HEK293T (cell line): ENCODE measurements at regions not wholly inside any gene's neighbourhood (a gene's known extent, or its start where the extent isn't known, plus 50 kb on each side); places are given as distances from the start of the nearest gene placed in this dataset.
"Not testable (repeated sequence)": the region's sequence is repeated elsewhere in the genome, so short reads cannot be mapped to it uniquely, and the experiment has no call there.

Experiments used
- CTCF ChIA-PET: fragments of 350-600 bp; formaldehyde crosslinking; extraction: SDS; loops from one replicate; lab custom pipeline; 2021; ENCODE audit warnings: antibody characterized with exemption, inconsistent platforms; lab: Yijun Ruan, JAX
- POLR2A ChIA-PET: fragments of 350-600 bp; formaldehyde crosslinking; extraction: SDS; loops from one replicate; lab custom pipeline; 2020; ENCODE audit warnings: antibody characterized with exemption, inconsistent platforms; lab: Yijun Ruan, JAX
- DNase-seq: peaks from one replicate; pipeline ENCODE4 v3.0.0; 2012; ENCODE audit warnings: mixed read lengths; ENCODE audit errors: extremely low spot score
- ARNT ChIP-seq: fragments of 450-650 bp; IDR thresholded peaks from 2 replicates; pipeline ENCODE4 v1.6.1; 2017; ENCODE audit warnings: mild to moderate bottlenecking
- BHLHE40 ChIP-seq: fragments of 450-650 bp; IDR thresholded peaks from 2 replicates; pipeline ENCODE4 v1.6.1; 2016; ENCODE audit warnings: mild to moderate bottlenecking, moderate library complexity, borderline replicate concordance
- CTBP1 ChIP-seq: fragments of 450-650 bp; IDR thresholded peaks from 2 replicates; pipeline ENCODE4 v1.6.1; 2016; ENCODE audit warnings: borderline replicate concordance
- ELF4 ChIP-seq: fragments of 450-650 bp; IDR thresholded peaks from 2 replicates; pipeline ENCODE4 v1.6.1; 2017; ENCODE audit warnings: antibody characterized with exemption
- FOXA1 ChIP-seq: fragments of 450-650 bp; IDR thresholded peaks from 2 replicates; pipeline ENCODE4 v1.6.1; 2016; ENCODE audit warnings: mild to moderate bottlenecking
- FOXK2 ChIP-seq: fragments of 450-650 bp; IDR thresholded peaks from 2 replicates; pipeline ENCODE4 v1.6.1; 2016; ENCODE audit warnings: mild to moderate bottlenecking
- FOXM1 ChIP-seq: fragments of 450-650 bp; IDR thresholded peaks from 2 replicates; pipeline ENCODE4 v1.6.1; 2017; ENCODE audit warnings: mild to moderate bottlenecking, borderline replicate concordance
- HDGF ChIP-seq: fragments of 450-650 bp; IDR thresholded peaks from 2 replicates; pipeline ENCODE4 v1.6.1; 2017; ENCODE audit warnings: antibody characterized with exemption, borderline replicate concordance
- L3MBTL2 ChIP-seq: fragments of 450-650 bp; conservative IDR thresholded peaks from 2 replicates; pipeline ENCODE4 v1.6.1; 2016; ENCODE audit warnings: mild to moderate bottlenecking
- LEF1 ChIP-seq: fragments of 450-650 bp; IDR thresholded peaks from 2 replicates; pipeline ENCODE4 v1.6.1; 2017; ENCODE audit warnings: mild to moderate bottlenecking, borderline replicate concordance
- NFRKB ChIP-seq: fragments of 450-650 bp; IDR thresholded peaks from 2 replicates; pipeline ENCODE4 v1.6.1; 2016; ENCODE audit warnings: mild to moderate bottlenecking, moderate library complexity
- SP1 ChIP-seq: fragments of 450-650 bp; IDR thresholded peaks from 2 replicates; pipeline ENCODE4 v1.6.1; 2017
- SUZ12 ChIP-seq: fragments of 450-650 bp; IDR thresholded peaks from 2 replicates; pipeline ENCODE4 v1.6.1; 2016; ENCODE audit warnings: mild to moderate bottlenecking
- TARDBP ChIP-seq: fragments of 450-650 bp; IDR thresholded peaks from 2 replicates; pipeline ENCODE4 v1.6.1; 2016
- ZNF384 ChIP-seq: fragments of 450-650 bp; IDR thresholded peaks from 2 replicates; pipeline ENCODE4 v1.6.1; 2016
- TF ChIP-seq, protein P1 (sequence below): fragments of 450-650 bp; IDR thresholded peaks from 2 replicates; pipeline ENCODE4 v1.6.1; 2016

DNA sequence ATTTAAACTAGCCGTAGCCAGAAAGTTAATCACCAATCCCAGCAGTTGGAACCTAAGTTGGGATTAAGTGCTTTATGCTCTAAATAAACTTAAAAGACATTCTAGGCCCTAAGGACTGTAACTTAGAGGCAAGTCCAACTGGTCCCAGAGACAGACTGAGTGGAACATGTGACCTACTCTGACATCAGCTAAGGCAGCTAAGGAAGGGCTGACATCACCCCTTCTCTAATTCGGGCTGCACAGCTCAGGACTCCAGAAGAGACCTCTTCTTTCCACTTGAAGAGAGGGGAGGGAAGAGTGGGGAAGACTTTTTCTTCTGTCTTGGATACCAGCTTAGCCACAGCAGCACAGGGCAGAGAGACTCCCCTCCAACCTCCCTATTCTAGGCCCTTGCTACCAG lies 565.2 kb downstream of the CDH8 start:
- CTCF ChIA-PET, result no interaction called here
- POLR2A ChIA-PET, result no interaction called here
- no peak for TF ChIP-seq CTBP1
- no peak for TF ChIP-seq SP1
- no peak for TF ChIP-seq FOXK2
- no peak for TF ChIP-seq LEF1
- TF ChIP-seq L3MBTL2, result no peak
- no peak for TF ChIP-seq HDGF
- no peak for TF ChIP-seq TARDBP
- TF ChIP-seq NFRKB, result no peak
- TF ChIP-seq ELF4, result no peak
- TF ChIP-seq ARNT, result no peak
- no peak for TF ChIP-seq ZNF384
- no peak for TF ChIP-seq FOXM1
- no peak for TF ChIP-seq SUZ12
- TF ChIP-seq, protein P1, sequence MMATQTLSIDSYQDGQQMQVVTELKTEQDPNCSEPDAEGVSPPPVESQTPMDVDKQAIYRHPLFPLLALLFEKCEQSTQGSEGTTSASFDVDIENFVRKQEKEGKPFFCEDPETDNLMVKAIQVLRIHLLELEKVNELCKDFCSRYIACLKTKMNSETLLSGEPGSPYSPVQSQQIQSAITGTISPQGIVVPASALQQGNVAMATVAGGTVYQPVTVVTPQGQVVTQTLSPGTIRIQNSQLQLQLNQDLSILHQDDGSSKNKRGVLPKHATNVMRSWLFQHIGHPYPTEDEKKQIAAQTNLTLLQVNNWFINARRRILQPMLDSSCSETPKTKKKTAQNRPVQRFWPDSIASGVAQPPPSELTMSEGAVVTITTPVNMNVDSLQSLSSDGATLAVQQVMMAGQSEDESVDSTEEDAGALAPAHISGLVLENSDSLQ, result no peak
- no peak for TF ChIP-seq BHLHE40
- no peak for TF ChIP-seq FOXA1
- DNase-seq, result no peak

DNA sequence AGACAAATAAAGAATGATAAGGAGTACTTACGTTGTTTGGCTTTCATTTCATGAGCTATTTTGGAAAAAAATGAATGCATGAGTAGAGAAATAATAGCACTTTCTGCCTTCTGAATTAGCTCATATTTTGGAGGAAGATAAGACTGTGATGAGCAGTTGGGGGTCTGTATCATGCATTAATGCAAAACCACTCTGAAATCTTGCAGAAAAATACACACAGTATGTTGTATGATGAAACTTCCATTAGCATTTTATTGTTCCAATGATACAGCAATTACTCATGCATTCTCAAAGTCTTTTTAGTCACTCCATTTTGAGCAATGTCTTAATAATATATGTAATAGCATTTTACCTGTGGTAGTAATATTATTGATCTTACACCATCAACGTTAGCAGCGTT lies 571.0 kb downstream of the CDH8 start:
- TF ChIP-seq FOXK2 (no peak), LEF1 (no peak), ELF4 (no peak), CTBP1 (no peak), BHLHE40 (no peak), HDGF (no peak), SUZ12 (no peak), FOXM1 (no peak), L3MBTL2 (no peak), SP1 (no peak), NFRKB (no peak), ARNT (no peak), TARDBP (no peak), ZNF384 (no peak), FOXA1 (no peak)
- TF ChIP-seq, protein P1, result no peak

DNA sequence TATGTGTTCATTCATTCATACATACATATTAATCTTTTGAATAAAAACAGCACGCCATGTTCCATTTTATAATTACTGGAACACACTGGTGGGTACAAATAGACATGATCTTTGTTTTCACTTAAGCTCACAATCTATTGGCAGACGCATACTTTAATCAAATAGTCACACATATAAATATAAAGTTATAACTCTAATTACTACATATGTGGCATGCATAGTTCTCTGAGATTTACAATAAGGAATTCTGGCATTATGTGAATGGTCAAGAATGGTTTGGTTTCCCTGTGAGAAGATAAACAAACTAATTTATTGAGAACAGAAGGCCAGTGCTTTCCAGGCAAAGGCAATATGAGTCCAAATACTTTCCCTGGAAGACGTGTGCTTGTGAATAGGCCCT lies 576.2 kb downstream of the CDH8 start:
- DNase-seq, result no peak
- ChIA-PET CTCF (no interaction called here), POLR2A (no interaction called here)
- TF ChIP-seq BHLHE40 (no peak), CTBP1 (no peak), SP1 (no peak), FOXM1 (no peak), SUZ12 (no peak), TARDBP (no peak), NFRKB (no peak), ELF4 (no peak), L3MBTL2 (no peak)
- TF ChIP-seq, protein P1, result no peak

More for the DNA sequence above, 571.0 kb downstream of the CDH8 start:
- DNase-seq, result no peak
- ChIA-PET CTCF (no interaction called here), POLR2A (no interaction called here)

DNA sequence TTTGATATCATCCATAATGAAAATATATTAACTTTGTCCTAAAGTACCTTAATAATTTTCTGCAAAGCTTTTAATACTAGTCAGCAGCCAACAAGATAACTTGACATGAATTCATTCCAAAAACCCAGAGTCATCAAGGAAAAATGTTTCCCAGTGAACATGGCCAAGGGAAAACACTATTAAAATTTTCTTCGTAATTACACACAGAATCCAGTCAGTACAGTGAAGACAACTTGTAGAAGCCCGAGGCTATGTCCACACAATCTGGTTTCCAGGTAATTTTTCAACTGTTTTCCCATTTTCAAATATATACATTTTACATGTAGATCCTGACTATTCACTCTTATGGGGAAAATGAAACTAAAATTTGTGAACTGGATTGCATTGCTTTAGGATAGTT lies 600.9 kb downstream of the CDH8 start:
- DNase-seq, result no peak
- ChIA-PET POLR2A (no interaction called here), CTCF (no interaction called here)
- TF ChIP-seq NFRKB, result no peak
- TF ChIP-seq LEF1, result no peak

DNA sequence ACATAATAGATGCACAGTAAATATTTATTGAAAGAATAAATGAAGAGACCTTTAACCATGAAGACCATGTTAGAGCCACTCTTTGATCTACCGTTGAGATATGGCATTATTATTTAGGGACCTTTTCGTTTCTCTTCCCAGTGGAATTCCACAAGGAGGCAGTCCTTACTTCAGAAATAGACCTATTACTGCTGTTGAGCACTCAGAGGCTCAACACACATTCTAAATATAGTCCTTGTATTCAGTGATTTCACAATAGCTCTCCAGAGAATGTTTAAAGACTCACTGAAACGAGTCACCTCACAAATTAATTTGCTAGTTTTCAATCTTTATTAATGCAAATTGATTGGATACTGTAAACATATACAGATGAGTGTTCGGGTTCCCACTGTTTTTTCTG lies 603.8 kb downstream of the CDH8 start:
- ChIA-PET POLR2A (no interaction called here), CTCF (no interaction called here)
- no peak for DNase-seq
- TF ChIP-seq BHLHE40 (no peak), FOXK2 (no peak), LEF1 (no peak), NFRKB (no peak), FOXA1 (no peak), ELF4 (no peak)
- TF ChIP-seq, protein P1, result no peak

DNA sequence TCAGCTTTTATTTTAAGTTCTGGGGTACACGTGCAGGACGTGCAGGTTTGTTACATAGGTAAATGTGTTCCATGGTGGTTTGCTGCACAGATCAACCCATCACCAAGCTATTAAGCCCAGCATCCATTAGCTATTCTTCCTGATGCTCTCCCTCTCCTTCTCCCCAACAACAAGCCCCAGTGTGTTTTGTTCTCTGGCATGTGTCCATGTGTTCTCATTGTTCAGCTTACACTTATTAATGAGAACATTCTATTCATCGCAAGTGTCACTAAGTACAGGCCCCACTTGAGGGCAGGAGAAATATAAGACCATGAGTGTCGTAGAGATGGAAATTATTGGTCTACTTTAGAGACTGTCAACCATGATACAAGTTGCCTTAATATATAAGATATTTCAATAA lies 615.1 kb downstream of the CDH8 start:
- POLR2A ChIA-PET, result no interaction called here
- no peak for TF ChIP-seq ARNT
- CTCF ChIA-PET, result no interaction called here
- DNase-seq, result no peak

DNA sequence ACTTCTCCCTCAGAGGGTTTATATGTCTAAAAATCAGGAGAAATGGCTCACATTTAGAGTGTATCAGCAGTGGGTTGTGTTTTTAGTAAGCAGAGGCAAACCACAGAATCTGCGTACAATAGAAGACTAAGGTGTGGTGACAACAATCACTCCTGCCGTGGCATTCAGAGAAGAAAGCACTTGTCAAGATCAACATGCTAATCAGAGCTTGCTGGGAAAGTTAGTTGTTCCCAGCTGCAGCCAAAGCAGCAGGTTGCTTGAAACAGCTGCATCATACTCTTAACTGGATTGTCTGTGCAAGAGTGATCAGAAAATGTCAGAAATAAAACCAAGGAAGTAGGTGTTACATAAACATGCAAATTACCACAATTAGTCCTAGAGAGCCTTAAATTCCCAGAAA lies 616.4 kb downstream of the CDH8 start:
- no peak for DNase-seq
- ChIA-PET CTCF (no interaction called here), POLR2A (no interaction called here)
- TF ChIP-seq FOXM1, result no peak
- TF ChIP-seq ELF4, result no peak
- TF ChIP-seq L3MBTL2, result no peak
- TF ChIP-seq HDGF, result no peak
- no peak for TF ChIP-seq ZNF384
- TF ChIP-seq FOXA1, result no peak
- TF ChIP-seq FOXK2, result no peak

DNA sequence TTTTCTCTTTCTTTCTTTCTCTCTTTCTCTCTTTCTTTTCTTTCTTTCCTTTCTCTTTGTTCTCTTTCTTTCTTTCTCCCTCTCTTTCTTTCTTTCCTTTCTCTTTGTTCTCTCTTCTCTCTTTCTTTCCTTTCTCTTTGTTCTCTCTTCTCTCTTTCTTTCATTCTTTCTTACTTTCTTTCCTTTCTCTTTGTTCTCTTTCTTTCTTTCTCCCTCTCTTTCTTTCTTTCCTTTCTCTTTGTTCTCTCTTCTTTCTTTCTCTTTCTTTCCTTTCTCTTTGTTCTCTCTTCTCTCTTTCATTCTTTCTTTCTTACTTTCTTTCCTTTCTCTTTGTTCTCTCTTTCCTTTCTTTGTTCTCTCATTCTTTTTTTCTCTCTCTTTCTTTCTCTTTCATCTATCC lies 617.4 kb downstream of the CDH8 start:
- DNase-seq, POLR2A ChIA-PET, CTCF ChIA-PET: not testable (repeated sequence)
